Memory B cell (primary cell): ENCODE measurements at regions not wholly inside any gene's neighbourhood (a gene's known extent, or its start where the extent isn't known, plus 50 kb on each side); places are given as distances from the start of the nearest gene placed in this dataset.

Experiments
- ATAC-seq: fragments of 150-1000 bp; cut with Tn5 transposase; 2 replicates; pipeline ENCODE4 v1.10.0; 2021; ENCODE audit warnings: low read depth, mild to moderate bottlenecking, moderate library complexity
- DNase-seq, 2 donors: peaks; one replicate each; pipeline ENCODE4 v3.0.0; 2022; ENCODE audit warnings: low spot score in 2 of 2
- H3K27ac Mint-ChIP-seq: one replicate; pipeline ENCODE4 v1.8.0; 2022; ENCODE audit warnings: mild to moderate bottlenecking, moderate library complexity, mixed read lengths
- H3K27me3 Mint-ChIP-seq: one replicate; pipeline ENCODE4 v1.8.0; 2022; ENCODE audit warnings: mixed read lengths
- H3K36me3 Mint-ChIP-seq: one replicate; pipeline ENCODE4 v1.8.0; 2022; ENCODE audit warnings: mild to moderate bottlenecking, mixed read lengths
- H3K4me1 Mint-ChIP-seq: one replicate; pipeline ENCODE4 v1.8.0; 2022; ENCODE audit warnings: mixed read lengths
- H3K4me3 Mint-ChIP-seq: one replicate; pipeline ENCODE4 v1.8.0; 2022; ENCODE audit warnings: mild to moderate bottlenecking, moderate library complexity, mixed read lengths
- H3K9me3 Mint-ChIP-seq: one replicate; pipeline ENCODE4 v1.8.0; 2022; ENCODE audit warnings: mixed read lengths

DNA sequence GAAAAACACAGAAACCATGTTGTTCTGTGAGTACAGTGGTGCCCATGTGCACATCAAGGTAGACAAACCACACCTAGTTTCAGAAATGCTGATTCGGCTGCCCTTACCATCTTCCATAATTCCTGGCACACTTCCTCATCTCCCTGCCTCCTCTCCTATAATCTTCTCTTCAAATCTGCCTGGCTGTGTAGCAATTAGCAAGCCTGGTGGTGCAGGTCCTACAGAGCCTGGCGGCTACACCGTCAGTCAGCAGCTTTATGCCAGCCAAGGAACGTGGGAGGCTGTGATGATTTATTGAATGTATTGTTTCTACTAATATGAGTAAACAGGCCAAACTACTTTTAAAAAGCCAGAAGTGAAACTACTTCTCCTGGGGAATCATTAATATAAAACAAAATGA, 106.8 kb downstream of the SEMA6D start:
- Mint-ChIP-seq H3K27ac (no peak overlapping the region), H3K9me3 (peaks cover 2% of the 10 kb centered on the region), H3K27me3 (peaks cover 2% of the 10 kb centered on the region), H3K4me1 (peaks cover 2% of the 10 kb centered on the region), H3K4me3 (no peak overlapping the region), H3K36me3 (no peaks in the 10 kb centered on the region)
- ATAC-seq (no peak), DNase-seq (no peak)

DNA sequence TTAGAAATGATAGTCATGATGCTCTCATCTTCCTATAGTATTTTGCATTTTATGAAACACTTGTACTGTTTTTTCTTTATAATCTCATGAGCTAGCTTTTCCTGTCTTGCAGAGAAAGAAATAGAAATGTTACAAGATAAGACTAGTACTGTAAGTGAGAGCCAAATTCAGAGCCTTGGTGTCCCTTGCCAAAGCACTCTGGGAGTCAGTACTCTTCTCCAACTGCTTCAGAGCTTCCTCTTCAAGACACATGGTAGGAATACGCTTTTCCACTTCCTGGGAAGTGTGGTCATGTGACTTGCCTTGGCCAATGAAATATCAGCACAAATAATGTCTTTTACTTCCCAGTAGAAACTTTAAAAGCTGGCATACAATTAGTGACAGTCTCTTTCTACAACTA, 112.4 kb downstream of the SEMA6D start:
- no peak overlapping the region for H3K4me3 Mint-ChIP-seq
- peaks cover 2% of the 10 kb centered on the region for H3K9me3 Mint-ChIP-seq
- no peak overlapping the region for H3K27ac Mint-ChIP-seq
- peaks cover 2% of the 10 kb centered on the region for H3K27me3 Mint-ChIP-seq
- DNase-seq (no peak), ATAC-seq (no peak)
- no peaks in the 10 kb centered on the region for H3K36me3 Mint-ChIP-seq
- no peaks in the 10 kb centered on the region for H3K4me1 Mint-ChIP-seq

DNA sequence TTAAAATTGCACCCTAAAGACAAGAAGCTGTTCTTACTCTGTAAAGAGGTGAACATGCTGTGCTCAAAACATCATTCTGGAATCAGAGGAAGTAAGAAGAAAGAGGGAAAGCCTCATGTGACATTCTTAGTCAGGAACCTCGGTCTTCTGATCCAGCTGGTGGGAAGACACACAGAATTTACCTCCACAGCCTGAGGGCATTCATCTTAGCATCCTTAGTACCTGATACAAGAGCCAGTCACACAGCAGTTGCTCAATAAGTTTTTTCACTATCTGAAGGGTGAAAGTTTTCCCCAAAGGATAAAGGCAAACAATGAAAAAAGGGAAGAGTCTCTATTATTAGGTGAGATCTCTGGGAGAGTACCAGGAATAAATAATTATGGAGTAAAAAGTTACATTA, 116.8 kb downstream of the SEMA6D start:
- H3K27me3 Mint-ChIP-seq = no peaks in the 10 kb centered on the region
- H3K4me3 Mint-ChIP-seq = no peak overlapping the region
- H3K36me3 Mint-ChIP-seq = no peaks in the 10 kb centered on the region
- DNase-seq (no peak), ATAC-seq (no peak)
- H3K27ac Mint-ChIP-seq = no peak overlapping the region
- no peaks in the 10 kb centered on the region for H3K4me1 Mint-ChIP-seq
- H3K9me3 Mint-ChIP-seq = peaks cover 4% of the 10 kb centered on the region

DNA sequence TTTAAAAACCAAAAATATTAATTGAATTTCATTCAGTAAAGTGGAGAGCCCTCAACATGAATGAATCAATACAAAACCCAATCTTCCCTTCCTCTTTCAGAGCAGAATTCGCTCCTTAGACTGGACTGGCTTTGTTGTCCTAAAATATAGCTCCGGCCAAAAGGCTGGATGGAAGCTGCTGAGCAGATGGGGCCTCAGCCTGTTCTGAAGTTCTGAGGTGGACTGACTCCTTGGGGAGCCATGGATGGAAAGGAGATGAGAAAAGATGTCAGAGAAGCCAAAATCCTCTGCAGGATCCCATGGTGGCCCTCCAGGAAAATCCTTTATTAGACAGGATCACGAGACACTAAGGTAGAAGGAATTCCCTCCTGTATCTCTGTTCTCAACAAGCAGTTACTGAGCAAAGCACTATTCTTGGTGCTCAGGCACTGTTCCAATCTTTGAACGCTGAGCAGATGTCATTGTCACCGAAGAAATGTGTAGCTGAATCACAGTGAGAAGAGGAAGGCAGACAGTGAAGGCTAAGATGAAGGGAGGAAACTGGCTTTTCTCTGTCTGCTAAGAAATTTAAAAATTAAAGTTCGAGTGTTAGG, 122.0 kb downstream of the SEMA6D start:
- H3K27me3 Mint-ChIP-seq = no peaks in the 10 kb centered on the region
- H3K4me1 Mint-ChIP-seq = peaks cover 5% of the 10 kb centered on the region
- H3K4me3 Mint-ChIP-seq = no peak overlapping the region
- H3K9me3 Mint-ChIP-seq = peaks cover 4% of the 10 kb centered on the region
- DNase-seq (no peak), ATAC-seq (no peak)
- H3K36me3 Mint-ChIP-seq = no peaks in the 10 kb centered on the region
- no peak overlapping the region for H3K27ac Mint-ChIP-seq

DNA sequence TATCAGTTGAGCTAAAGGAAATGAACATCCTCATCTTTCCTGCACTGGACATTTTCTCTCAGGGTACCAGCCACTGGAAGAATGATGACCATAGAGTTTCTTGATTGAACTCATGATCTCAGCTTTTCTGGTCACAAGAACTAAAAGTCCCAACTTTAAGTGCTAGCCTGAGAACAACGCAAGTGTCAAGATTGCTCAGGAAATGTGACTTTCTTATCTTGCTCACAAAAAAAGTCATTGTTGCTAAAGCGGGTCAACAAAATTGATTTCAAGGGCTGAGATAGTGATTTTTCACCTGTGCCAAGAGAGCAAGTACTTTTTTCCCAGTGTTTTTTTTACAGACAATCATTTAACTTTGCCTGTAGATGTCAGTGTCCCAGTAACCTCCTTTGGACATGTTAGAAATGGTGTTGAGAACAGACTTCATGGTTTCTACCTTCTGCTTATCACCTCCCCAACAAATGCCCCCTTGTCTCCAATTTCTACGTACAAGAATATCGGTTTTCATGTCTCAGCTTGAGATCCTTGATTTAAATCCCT, 125.9 kb downstream of the SEMA6D start:
- Mint-ChIP-seq H3K27ac (no peak overlapping the region), H3K27me3 (peaks cover 2% of the 10 kb centered on the region), H3K4me3 (no peak overlapping the region), H3K36me3 (no peaks in the 10 kb centered on the region), H3K9me3 (no peaks in the 10 kb centered on the region), H3K4me1 (peaks cover 5% of the 10 kb centered on the region)
- DNase-seq (no peak), ATAC-seq (no peak)

DNA sequence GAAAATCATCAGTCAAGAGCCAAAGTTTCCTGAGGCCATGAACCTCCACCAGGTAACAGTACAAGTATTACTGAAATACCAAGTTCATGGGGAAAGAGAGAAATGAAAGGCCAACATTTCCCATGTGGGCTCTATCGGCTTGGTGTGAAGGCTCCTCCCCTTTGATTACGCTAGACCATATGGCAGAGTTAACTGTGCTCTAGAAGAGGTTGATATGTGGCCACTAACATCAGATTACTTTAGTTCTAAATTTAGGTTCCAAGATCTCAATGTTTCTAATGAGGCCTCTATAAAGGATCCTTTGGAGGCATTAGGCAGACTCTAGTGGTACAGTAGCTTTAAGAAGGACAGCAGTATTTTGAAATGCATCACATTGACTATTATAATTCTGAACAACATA, 127.1 kb downstream of the SEMA6D start:
- no peak overlapping the region for H3K4me3 Mint-ChIP-seq
- no peak for ATAC-seq
- H3K27me3 Mint-ChIP-seq = peaks cover 2% of the 10 kb centered on the region
- no peak for DNase-seq
- H3K36me3 Mint-ChIP-seq = no peaks in the 10 kb centered on the region
- no peak overlapping the region for H3K27ac Mint-ChIP-seq
- no peaks in the 10 kb centered on the region for H3K9me3 Mint-ChIP-seq
- peaks cover 5% of the 10 kb centered on the region for H3K4me1 Mint-ChIP-seq

DNA sequence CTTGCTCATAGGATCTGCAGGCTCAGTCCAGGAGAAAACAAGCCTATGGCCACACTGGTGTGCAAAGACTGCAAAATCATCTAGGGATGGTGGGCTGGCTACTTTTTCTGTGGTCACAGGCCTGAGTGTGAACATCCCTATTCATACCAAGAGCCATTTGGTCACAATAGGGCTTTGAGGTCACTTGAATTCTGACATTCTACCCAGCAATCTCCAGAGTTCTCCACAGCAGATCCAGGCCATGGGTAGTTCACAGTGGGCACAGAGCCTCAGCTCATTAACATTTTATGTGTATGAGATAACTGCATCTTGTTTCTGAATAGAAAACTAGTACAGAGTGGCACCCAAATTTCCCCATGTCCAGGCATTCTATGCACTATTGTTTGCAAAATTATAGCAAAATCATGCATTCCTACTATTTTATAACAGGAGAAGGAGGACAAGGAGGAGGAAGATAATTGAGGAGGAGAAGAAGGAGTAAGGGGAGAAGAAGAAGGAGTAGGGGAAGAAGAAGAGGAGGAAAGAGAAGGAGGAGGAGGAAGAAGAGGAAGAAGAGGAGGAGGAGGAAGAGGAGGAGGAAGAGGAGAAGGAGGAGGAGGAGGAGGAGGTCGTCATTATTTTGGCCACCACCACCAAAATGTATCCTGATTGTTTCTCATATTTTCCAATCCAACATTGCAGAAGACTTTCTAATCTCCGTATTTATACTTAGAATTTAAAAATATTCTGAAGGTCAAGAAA, 129.0 kb downstream of the SEMA6D start:
- Mint-ChIP-seq H3K4me1 (peaks cover 3% of the 10 kb centered on the region), H3K27me3 (peaks cover 2% of the 10 kb centered on the region), H3K4me3 (no peak overlapping the region), H3K36me3 (no peaks in the 10 kb centered on the region), H3K27ac (no peak overlapping the region), H3K9me3 (no peaks in the 10 kb centered on the region)
- DNase-seq = no peak
- no peak for ATAC-seq

DNA sequence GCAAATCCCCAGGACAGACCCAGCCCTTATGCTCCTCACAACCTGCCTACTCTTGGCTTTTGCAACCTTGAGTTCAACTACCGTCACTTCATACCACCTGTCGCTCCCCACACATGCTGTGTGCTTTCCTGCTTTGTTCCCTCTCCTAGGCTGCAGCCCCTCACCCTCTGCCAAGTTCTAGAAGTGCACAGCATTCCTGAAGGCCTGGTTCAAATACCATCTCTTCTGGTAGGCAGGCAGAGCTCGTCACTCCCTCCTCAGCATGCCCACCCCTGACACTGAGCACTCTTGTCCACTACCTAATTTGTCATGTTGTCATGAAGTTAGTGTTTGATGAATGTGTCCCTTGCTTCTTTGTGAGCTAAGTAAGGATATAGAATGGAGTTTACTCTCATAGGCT, 129.6 kb downstream of the SEMA6D start:
- DNase-seq = no peak
- Mint-ChIP-seq H3K36me3 (no peaks in the 10 kb centered on the region), H3K27me3 (peaks cover 2% of the 10 kb centered on the region), H3K4me3 (no peak overlapping the region), H3K9me3 (no peaks in the 10 kb centered on the region), H3K27ac (no peak overlapping the region), H3K4me1 (no peaks in the 10 kb centered on the region)
- ATAC-seq = no peak

DNA sequence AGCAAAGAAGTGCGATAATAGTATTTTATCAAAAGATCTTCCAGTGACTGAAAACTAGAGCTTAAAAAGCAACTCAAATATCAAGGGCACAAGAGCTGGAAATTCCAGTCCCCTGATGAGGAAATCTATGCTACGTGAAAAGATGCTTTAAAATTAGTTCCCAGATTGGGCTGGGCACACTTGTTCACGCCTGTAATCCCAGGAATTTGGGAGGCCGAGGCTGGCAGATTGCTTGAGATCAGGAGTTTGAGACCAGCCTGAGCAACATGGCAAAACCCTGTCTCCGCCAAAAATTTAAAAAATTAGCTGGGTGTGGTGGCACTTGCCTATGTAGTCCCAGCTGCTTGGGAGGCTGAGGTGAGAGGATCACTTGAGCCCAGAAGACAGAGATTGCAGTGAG, 138.8 kb downstream of the SEMA6D start:
- no peak for DNase-seq
- Mint-ChIP-seq H3K27ac (no peak overlapping the region), H3K9me3 (peaks cover 1% of the 10 kb centered on the region), H3K36me3 (no peaks in the 10 kb centered on the region), H3K4me3 (no peak overlapping the region), H3K27me3 (no peaks in the 10 kb centered on the region), H3K4me1 (no peaks in the 10 kb centered on the region)
- ATAC-seq = no peak

DNA sequence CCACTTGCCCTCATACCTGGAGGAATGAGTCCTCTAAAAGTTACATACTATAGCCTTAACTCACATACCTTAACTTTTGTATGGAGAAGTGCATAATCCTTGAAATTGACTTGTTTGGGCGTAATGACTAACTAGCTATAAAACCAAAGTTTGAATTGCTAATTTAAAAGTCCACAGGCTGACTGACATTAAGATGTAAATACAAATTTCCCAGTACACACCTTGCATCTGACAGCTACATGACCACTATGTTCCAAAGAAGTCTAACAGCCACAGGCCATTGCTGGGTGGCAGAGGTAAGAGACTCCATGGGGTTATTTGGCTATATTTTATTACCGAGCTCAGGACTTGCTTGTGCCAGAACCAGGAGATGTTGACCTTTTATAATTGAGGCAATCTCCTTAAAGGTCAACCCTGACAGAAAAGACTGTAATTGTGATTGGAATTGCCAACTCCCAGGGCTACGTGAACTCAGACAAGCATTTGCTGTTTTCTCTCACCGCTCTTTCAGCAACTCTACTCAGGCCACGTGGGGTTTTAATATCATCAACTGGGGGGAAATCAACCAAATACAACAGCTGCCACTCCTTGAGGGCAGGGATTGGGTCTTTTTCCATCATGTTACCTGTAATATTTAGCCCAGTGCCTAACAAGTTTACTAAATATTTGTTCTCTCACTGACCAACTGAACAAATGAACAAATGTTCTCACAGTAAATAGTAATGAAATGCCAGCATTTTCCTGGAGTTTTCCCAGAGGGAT, 139.9 kb downstream of the SEMA6D start:
- H3K4me1 Mint-ChIP-seq = no peaks in the 10 kb centered on the region
- no peak overlapping the region for H3K4me3 Mint-ChIP-seq
- H3K27me3 Mint-ChIP-seq = peaks cover 2% of the 10 kb centered on the region
- H3K36me3 Mint-ChIP-seq = no peaks in the 10 kb centered on the region
- DNase-seq (no peak), ATAC-seq (no peak)
- H3K9me3 Mint-ChIP-seq = peaks cover 1% of the 10 kb centered on the region
- no peak overlapping the region for H3K27ac Mint-ChIP-seq

DNA sequence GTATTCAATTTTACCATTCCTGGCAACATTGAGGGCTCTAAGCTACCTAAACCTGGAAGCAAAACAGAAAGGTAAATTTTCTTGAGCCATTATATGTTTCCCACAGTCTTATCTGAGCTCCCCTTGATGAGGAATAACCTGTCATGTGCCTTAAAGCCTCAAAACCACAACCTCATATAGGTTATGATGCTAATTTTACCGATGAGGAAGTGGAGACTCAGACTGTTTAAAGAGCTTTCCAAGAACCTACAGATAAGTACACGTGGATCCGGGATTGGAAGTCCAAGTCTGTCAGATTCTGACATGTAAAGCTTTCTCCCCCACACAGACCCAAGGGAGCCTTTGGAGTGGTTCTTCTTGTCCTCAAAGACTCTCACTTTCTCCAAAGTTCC, 140.5 kb downstream of the SEMA6D start:
- Mint-ChIP-seq H3K4me3 (no peak overlapping the region), H3K27ac (no peak overlapping the region), H3K9me3 (peaks cover 1% of the 10 kb centered on the region), H3K27me3 (peaks cover 2% of the 10 kb centered on the region), H3K4me1 (no peaks in the 10 kb centered on the region), H3K36me3 (no peaks in the 10 kb centered on the region)
- DNase-seq (no peak), ATAC-seq (no peak)

DNA sequence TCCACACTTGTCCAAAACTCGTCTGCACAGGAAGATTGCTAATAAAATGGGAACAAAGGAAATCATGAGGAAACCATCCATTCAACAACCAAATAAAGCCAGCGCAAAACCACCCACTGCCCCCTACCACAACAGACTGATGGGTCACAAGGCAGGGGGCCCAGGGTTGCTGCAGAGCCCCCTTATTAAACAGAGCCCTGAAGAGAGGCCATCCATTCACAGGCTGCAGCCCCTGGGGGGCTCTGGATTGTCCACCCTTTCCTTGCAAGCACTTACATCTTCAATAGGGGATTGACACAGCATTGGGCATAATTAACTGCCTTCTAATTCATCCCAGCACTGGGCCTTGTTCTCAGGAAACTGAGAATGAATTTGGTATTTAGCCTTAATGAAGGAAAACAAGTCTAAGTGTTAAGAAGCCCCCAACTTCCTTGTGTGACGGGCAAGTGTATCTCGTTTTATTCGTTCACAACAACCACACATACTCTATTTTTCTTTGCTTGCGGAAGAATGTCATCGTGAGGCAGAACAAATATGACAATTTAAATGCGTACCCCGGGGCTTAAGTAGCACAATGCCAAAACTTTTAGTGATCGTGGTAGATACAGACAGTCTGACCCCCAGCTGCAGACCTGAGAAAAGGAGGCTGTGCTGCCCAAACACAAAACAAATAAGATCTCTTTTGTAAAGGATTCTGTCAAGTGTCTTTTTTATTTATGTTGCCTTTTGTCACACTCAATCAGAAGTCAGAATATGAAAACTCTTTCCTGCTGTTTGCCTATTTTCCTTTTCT, 144.0 kb downstream of the SEMA6D start:
- no peaks in the 10 kb centered on the region for H3K36me3 Mint-ChIP-seq
- peaks cover 1% of the 10 kb centered on the region for H3K9me3 Mint-ChIP-seq
- peaks cover 2% of the 10 kb centered on the region for H3K27me3 Mint-ChIP-seq
- H3K4me3 Mint-ChIP-seq = no peak overlapping the region
- no peak for DNase-seq
- no peak overlapping the region for H3K27ac Mint-ChIP-seq
- no peaks in the 10 kb centered on the region for H3K4me1 Mint-ChIP-seq
- no peak for ATAC-seq

DNA sequence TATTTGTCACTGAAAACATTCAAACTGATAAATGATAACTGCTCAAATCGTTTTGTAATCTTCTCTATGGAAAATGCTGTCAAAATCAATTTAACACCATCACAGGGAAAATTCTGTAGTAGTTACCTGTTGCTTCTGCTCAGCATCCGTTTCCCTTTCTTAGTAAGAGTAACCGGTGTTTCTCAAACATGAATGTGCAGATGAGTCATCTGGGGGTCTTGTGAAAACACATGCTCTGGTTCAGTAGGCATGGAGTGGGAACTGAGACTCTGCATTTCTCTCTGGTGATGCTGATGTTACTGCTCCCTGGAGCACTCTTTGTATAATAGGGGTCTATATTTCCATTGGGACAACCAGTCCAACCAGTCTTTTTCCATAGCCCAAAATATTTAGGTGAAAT, 145.1 kb downstream of the SEMA6D start:
- H3K36me3 Mint-ChIP-seq = no peaks in the 10 kb centered on the region

DNA sequence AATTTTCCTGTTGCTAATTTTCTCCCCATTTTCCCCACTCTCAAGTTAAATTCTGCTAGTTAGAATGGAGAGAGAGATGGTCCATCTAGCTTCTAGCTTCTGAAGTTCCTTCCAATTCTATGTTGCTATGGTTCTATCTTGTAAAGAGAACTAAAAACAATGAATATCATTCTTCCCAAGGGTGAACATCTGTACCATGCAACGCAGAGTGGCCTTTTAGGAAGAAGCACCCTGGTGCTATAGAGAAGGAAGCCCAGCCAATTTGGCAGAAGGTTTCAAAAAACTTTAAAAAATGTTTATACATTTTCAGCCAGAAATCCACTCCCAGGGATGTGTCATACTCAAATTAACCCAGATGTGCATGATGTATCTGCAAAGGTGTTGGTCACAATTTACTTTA, 149.1 kb downstream of the SEMA6D start:
- Mint-ChIP-seq H3K27ac (no peak overlapping the region), H3K4me3 (no peak overlapping the region), H3K36me3 (no peaks in the 10 kb centered on the region), H3K9me3 (peaks cover 1% of the 10 kb centered on the region), H3K27me3 (peaks cover 2% of the 10 kb centered on the region), H3K4me1 (no peaks in the 10 kb centered on the region)
- ATAC-seq (no peak), DNase-seq (no peak)

More for the DNA sequence above, 145.1 kb downstream of the SEMA6D start:
- no peak for DNase-seq
- no peak overlapping the region for H3K27ac Mint-ChIP-seq
- no peaks in the 10 kb centered on the region for H3K4me1 Mint-ChIP-seq
- H3K9me3 Mint-ChIP-seq = peaks cover 1% of the 10 kb centered on the region
- ATAC-seq = no peak
- H3K4me3 Mint-ChIP-seq = no peak overlapping the region
- peaks cover 2% of the 10 kb centered on the region for H3K27me3 Mint-ChIP-seq
